Amygdala (tissue), 56 donors: ENCODE measurements at regions not wholly inside any gene's neighbourhood (a gene's known extent, or its start where the extent isn't known, plus 50 kb on each side); places are given as distances from the start of the nearest gene placed in this dataset.

Experiments
- DNase-seq, 56 donors: peaks; one replicate each; lab custom pipeline; 2025; lab: John Stamatoyannopoulos, UW

- DNase-seq, result no peak
These were observed 110.0 kb downstream of the TRIB2 start for GRCh38 chr2:12826781-12827180.

- DNase-seq, result no peak
These were observed 111.0 kb downstream of the TRIB2 start for GRCh38 chr2:12827721-12828120.

GRCh38 chr2:12828980-12829379, 112.2 kb downstream of the TRIB2 start:
- no peak for DNase-seq

- no peak for DNase-seq
These were observed 114.3 kb downstream of the TRIB2 start for GRCh38 chr2:12831016-12831415.

GRCh38 chr2:12834239-12834638, 117.5 kb downstream of the TRIB2 start:
- no peak for DNase-seq

- DNase-seq, result no peak
These were observed 119.0 kb downstream of the TRIB2 start for GRCh38 chr2:12835733-12836132.

- no peak for DNase-seq
These were observed 122.6 kb downstream of the TRIB2 start for GRCh38 chr2:12839339-12839738.

- no peak for DNase-seq
These were observed 124.3 kb downstream of the TRIB2 start for GRCh38 chr2:12841021-12841420.

GRCh38 chr2:12842917-12843316, 126.2 kb downstream of the TRIB2 start:
- no peak for DNase-seq

- DNase-seq, result peak in 11 of 56 donors; percentile 6 to 23 (median 9)
These were observed 127.8 kb downstream of the TRIB2 start for GRCh38 chr2:12844511-12844910.

GRCh38 chr2:12847694-12848575, 131.2 kb downstream of the TRIB2 start:
- peak in 32 of 56 donors; percentile 0 to 78 (median 25) for DNase-seq

GRCh38 chr2:12852135-12852534, 135.4 kb downstream of the TRIB2 start:
- no peak for DNase-seq

GRCh38 chr2:12854001-12854530, 137.3 kb downstream of the TRIB2 start:
- no peak for DNase-seq

GRCh38 chr2:12855508-12855907, 138.8 kb downstream of the TRIB2 start:
- DNase-seq, result no peak

GRCh38 chr2:12856934-12857601, 140.3 kb downstream of the TRIB2 start:
- no peak for DNase-seq

GRCh38 chr2:12857891-12858290, 141.2 kb downstream of the TRIB2 start:
- no peak for DNase-seq

- no peak for DNase-seq
These were observed 142.1 kb downstream of the TRIB2 start for GRCh38 chr2:12858786-12859185.

- DNase-seq, result no peak
These were observed 144.7 kb downstream of the TRIB2 start for GRCh38 chr2:12861344-12861930.

- DNase-seq, result no peak
These were observed 145.8 kb downstream of the TRIB2 start for GRCh38 chr2:12862541-12862940.

- DNase-seq, result no peak
These were observed 147.2 kb downstream of the TRIB2 start for GRCh38 chr2:12863937-12864336.

GRCh38 chr2:12867631-12868287, 151.0 kb downstream of the TRIB2 start:
- no peak for DNase-seq
